ENCODE measurements at regions not wholly inside any gene's neighbourhood (a gene's known extent, or its start where the extent isn't known, plus 50 kb on each side); places are given as distances from the start of the nearest gene placed in this dataset.

DNA sequence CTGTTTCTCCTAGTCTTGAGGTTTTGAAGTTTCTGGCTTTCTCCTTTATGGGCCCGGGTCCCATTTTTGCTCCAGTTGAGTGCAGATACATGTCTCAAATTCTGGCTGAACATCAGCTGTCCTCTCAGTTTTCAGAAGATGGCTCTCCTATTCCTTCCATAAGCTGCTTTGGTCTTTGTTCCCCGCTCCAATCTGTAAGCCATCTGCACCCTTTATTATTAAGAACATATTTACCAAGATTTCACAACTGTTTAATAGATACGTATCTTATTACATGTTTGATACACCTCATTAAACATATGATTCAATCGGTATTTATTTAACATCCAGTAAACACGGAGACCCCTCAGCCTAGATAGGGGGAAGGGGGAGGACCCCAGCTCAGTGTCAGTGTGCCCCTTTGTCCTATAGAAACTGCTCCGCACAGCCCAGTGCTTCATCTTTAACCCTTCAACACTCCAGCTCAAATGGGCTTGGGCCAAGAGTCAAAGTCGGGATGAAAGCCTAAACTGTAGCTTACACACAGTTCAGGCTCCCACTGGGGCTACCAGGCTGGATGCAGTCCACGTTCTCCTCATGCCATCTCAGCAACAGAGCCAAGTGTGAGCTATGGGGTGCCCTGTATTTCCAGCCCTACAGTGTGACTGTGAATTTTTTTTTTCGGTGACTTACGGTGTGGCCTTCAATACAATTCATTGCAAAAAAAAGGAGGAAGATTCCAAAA, 166.0 kb upstream of the ZFHX3 start:
- TF ChIP-seq POLR2AphosphoS5 (IDR thresholded peaks at IDR 0.05) (no peak), POLR2A (IDR thresholded peaks at IDR 0.05) (no peak), CTCF (IDR thresholded peaks at IDR 0.05) (no peak)
